Type B pancreatic cell (in vitro differentiated cells): ENCODE measurements at regions not wholly inside any gene's neighbourhood (a gene's known extent, or its start where the extent isn't known, plus 50 kb on each side); places are given as distances from the start of the nearest gene placed in this dataset.

Experiments used
- DNase-seq: peaks from one replicate; pipeline ENCODE4 v3.0.0; 2021; ENCODE audit warnings: mixed read lengths; ENCODE audit not compliant: unreplicated experiment; ENCODE audit errors: extremely low spot score
- H3K27ac Mint-ChIP-seq: 2 replicates; pipeline ENCODE4 v1.8.0; 2021; ENCODE audit warnings: mild to moderate bottlenecking, mixed read lengths
- H3K27me3 Mint-ChIP-seq: 2 replicates; pipeline ENCODE4 v1.8.0; 2021; ENCODE audit warnings: mixed read lengths
- H3K36me3 Mint-ChIP-seq: 2 replicates; pipeline ENCODE4 v1.8.0; 2021; ENCODE audit warnings: mixed read lengths
- H3K4me1 Mint-ChIP-seq: one replicate; pipeline ENCODE4 v1.8.0; 2021; ENCODE audit warnings: mixed read lengths; ENCODE audit not compliant: unreplicated experiment
- H3K4me3 Mint-ChIP-seq: 2 replicates; pipeline ENCODE4 v1.8.0; 2021; ENCODE audit warnings: mild to moderate bottlenecking, mixed read lengths
- H3K9me3 Mint-ChIP-seq: 2 replicates; pipeline ENCODE4 v1.8.0; 2021; ENCODE audit warnings: mixed read lengths
- TF ChIP-seq, protein P1 (sequence below): fragments of 200-600 bp; sonication (generic); conservative IDR thresholded peaks from 2 replicates; pipeline ENCODE4 v1.5.0; 2021; ENCODE audit warnings: antibody characterized with exemption, mild to moderate bottlenecking

DNA sequence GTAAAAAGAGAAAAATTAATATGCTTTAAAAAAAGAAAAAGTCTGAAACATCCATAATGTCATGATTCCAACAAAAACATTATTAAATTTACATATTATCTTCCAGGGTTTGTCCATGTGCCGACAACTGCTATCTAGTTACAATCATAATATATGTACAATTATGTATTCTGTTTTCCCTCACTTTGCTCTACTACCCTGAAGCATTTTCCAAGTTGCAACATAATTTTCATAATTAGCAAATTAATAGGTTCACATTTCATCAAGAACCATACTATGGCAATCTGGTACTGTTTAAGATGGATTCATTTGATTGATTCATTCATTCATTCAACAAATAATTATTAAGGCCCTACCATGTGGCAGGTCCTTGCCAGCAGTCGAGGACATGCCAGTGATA, 128.9 kb upstream of the LEF1 start:
- Mint-ChIP-seq H3K9me3 (no peaks in the 10 kb centered on the region), H3K27me3 (peaks cover 2% of the 10 kb centered on the region), H3K4me3 (no peak overlapping the region), H3K4me1 (no peaks in the 10 kb centered on the region), H3K27ac (no peak overlapping the region), H3K36me3 (no peaks in the 10 kb centered on the region)
- DNase-seq, result no peak
- TF ChIP-seq, protein P1, sequence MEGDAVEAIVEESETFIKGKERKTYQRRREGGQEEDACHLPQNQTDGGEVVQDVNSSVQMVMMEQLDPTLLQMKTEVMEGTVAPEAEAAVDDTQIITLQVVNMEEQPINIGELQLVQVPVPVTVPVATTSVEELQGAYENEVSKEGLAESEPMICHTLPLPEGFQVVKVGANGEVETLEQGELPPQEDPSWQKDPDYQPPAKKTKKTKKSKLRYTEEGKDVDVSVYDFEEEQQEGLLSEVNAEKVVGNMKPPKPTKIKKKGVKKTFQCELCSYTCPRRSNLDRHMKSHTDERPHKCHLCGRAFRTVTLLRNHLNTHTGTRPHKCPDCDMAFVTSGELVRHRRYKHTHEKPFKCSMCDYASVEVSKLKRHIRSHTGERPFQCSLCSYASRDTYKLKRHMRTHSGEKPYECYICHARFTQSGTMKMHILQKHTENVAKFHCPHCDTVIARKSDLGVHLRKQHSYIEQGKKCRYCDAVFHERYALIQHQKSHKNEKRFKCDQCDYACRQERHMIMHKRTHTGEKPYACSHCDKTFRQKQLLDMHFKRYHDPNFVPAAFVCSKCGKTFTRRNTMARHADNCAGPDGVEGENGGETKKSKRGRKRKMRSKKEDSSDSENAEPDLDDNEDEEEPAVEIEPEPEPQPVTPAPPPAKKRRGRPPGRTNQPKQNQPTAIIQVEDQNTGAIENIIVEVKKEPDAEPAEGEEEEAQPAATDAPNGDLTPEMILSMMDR, result no peak

DNA sequence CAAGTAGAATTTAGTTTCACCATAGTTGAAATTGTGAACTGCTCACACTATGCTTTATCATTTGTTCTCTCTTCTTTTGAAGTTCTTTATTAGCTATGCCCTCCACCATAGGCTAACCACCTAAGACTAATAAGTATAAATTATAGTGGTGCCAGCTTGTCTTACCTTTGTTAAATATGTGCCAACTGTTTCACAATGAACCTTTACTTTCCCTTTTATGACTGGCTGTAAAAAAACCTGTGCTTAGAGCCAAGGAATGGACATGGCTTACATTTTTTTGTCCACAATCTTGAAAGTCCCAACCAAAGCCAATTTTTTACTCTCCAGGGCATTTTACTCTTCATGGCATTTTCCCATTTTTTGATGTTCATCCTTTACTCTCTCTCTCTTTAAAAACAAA, 123.5 kb upstream of the LEF1 start:
- TF ChIP-seq, protein P1, result no peak
- no peaks in the 10 kb centered on the region for H3K36me3 Mint-ChIP-seq
- peaks cover 2% of the 10 kb centered on the region for H3K27me3 Mint-ChIP-seq
- H3K4me1 Mint-ChIP-seq, result peaks cover 9% of the 10 kb centered on the region
- no peak for DNase-seq
- no peaks in the 10 kb centered on the region for H3K9me3 Mint-ChIP-seq
- no peak overlapping the region for H3K4me3 Mint-ChIP-seq
- H3K27ac Mint-ChIP-seq, result no peak overlapping the region

GRCh38 chr4:108291137-108291536, 122.4 kb upstream of the LEF1 start:
- H3K36me3 Mint-ChIP-seq, result no peaks in the 10 kb centered on the region
- no peaks in the 10 kb centered on the region for H3K9me3 Mint-ChIP-seq
- H3K27me3 Mint-ChIP-seq, result peaks cover 2% of the 10 kb centered on the region
- no peak overlapping the region for H3K4me3 Mint-ChIP-seq
- DNase-seq, result no peak
- no peak overlapping the region for H3K27ac Mint-ChIP-seq
- peaks cover 9% of the 10 kb centered on the region for H3K4me1 Mint-ChIP-seq
- TF ChIP-seq, protein P1, result no peak

DNA sequence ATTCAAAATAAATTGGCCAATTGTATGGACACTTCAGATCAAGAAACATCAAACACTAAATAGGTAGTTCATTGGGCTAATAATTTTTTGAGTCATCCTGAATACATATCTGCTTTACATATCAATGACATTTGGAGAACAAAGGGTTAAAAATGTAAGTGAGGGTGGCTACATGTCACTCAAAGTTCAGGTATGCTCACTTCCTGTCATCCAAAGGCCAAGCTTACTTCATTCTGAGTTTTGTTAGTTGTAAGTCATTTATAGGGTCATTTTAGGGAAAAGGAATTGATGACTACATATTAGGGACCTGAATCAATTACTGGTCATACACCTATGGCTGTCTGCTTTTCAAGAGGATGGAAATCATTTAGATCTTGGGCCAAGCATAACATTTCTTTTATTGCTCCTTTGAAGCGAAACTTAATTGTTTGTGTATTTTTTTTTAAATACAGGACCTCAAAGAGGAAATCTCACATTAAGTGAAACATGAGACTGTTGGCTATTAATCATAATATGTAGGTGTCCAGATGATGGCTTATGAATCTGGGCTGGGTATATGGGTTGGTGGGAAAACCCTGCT, 119.2 kb upstream of the LEF1 start:
- DNase-seq, result no peak
- Mint-ChIP-seq H3K27ac (no peak overlapping the region), H3K27me3 (no peaks in the 10 kb centered on the region), H3K9me3 (no peaks in the 10 kb centered on the region), H3K36me3 (no peaks in the 10 kb centered on the region), H3K4me1 (peaks cover 9% of the 10 kb centered on the region), H3K4me3 (no peak overlapping the region)
- TF ChIP-seq, protein P1, result no peak

GRCh38 chr4:108280072-108280471, 111.3 kb upstream of the LEF1 start:
- H3K4me1 Mint-ChIP-seq, result no peaks in the 10 kb centered on the region
- H3K27me3 Mint-ChIP-seq, result no peaks in the 10 kb centered on the region
- DNase-seq, result no peak
- TF ChIP-seq, protein P1, result no peak
- no peak overlapping the region for H3K27ac Mint-ChIP-seq
- no peak overlapping the region for H3K4me3 Mint-ChIP-seq
- H3K9me3 Mint-ChIP-seq, result no peaks in the 10 kb centered on the region
- no peaks in the 10 kb centered on the region for H3K36me3 Mint-ChIP-seq

DNA sequence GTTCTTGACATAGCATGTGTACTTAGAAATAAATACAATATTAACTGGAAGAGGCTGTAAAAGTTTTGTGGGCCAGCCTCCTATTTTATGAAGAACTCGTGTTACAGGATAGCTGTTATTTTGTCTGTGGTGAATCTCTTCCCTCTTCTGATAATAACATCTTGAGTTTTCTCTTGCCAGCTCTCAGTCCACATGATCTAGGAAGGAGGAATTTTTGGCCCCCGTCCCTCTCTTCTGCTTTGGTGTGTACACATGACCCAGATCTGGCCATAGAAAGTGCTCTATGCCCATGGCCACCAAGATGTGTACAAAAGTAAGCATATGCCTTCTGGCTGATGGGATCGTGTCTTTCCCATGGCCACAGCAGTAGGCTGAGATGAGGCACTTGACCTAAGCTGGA, 108.0 kb upstream of the LEF1 start:
- no peak overlapping the region for H3K4me3 Mint-ChIP-seq
- H3K9me3 Mint-ChIP-seq, result no peaks in the 10 kb centered on the region
- H3K27me3 Mint-ChIP-seq, result no peaks in the 10 kb centered on the region
- H3K4me1 Mint-ChIP-seq, result no peaks in the 10 kb centered on the region
- no peak for DNase-seq
- no peaks in the 10 kb centered on the region for H3K36me3 Mint-ChIP-seq
- no peak overlapping the region for H3K27ac Mint-ChIP-seq
- TF ChIP-seq, protein P1, result no peak
